ENCODE measurements at regions not wholly inside any gene's neighbourhood (a gene's known extent, or its start where the extent isn't known, plus 50 kb on each side); places are given as distances from the start of the nearest gene placed in this dataset.

DNA sequence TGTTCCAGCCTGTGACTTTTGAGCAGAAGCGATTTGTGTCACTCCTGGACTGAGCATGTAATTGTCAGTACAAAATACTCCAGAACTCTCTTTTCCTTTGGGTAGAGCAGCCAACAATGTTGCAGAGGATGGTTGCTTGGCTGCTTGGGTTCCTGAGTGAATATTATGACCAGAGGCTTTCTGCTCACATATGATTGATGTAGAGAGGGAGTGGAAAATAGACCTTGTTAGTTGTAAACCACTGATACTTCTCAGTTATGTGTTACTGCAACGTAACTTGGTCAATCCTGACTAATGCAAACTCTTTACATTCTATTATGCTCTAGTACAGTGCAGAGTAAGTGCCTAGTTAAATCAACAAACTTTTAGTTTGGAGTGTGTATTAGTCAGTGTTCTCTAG, 322.6 kb upstream of the KCNH8 start:
- Histone ChIP-seq H3K27ac (no peak overlapping the region), H3K4me1 (replicated peaks in 1 of 2) (no peaks in the 10 kb centered on the region), H3K36me3 (replicated peaks in 1 of 2) (no peaks in the 10 kb centered on the region), H3K4me3 (no peak overlapping the region), H3K27me3 (no peaks in the 10 kb centered on the region), H3K9me3 (replicated peaks in 1 of 3) (no peaks in the 10 kb centered on the region)
- no peak for DNase-seq
- 88 to 94% (median 89%) methylated on average over 2 of the region's 2 CpGs for WGBS, 4 donors
- TF ChIP-seq CTCF (IDR thresholded peaks at IDR 0.05) (no peak), POLR2A (IDR thresholded peaks at IDR 0.05) (no peak)
- intact Hi-C loops (cut with DNase I): no loop called here

- no peaks in the 10 kb centered on the region for H3K36me3 ChIP-seq (replicated peaks in 1 of 2)
- WGBS, 4 donors: 70 to 91% (median 81%) methylated on average over 3 of the region's 3 CpGs
- intact Hi-C loops (cut with DNase I): no loop called here
- H3K27ac ChIP-seq: no peak overlapping the region
- H3K27me3 ChIP-seq: no peaks in the 10 kb centered on the region
- H3K4me3 ChIP-seq: no peak overlapping the region
- no peaks in the 10 kb centered on the region for H3K9me3 ChIP-seq (replicated peaks in 1 of 3)
- TF ChIP-seq CTCF (IDR thresholded peaks at IDR 0.05): no peak
- TF ChIP-seq POLR2A (IDR thresholded peaks at IDR 0.05): no peak
- no peaks in the 10 kb centered on the region for H3K4me1 ChIP-seq (replicated peaks in 1 of 2)
- DNase-seq: no peak
Measured at GRCh38 chr3:18813300-18813699, 335.0 kb upstream of the KCNH8 start.

GRCh38 chr3:18812316-18812715, 336.0 kb upstream of the KCNH8 start:
- no peaks in the 10 kb centered on the region for H3K4me1 ChIP-seq (replicated peaks in 1 of 2)
- 49 to 57% (median 53%) methylated on average over 3 of the region's 3 CpGs for WGBS, 4 donors
- intact Hi-C loops (cut with DNase I): no loop called here
- no peaks in the 10 kb centered on the region for H3K36me3 ChIP-seq (replicated peaks in 1 of 2)
- DNase-seq: peak in 3 of 7 donors; percentile 9 to 16 (median 10)
- no peak for TF ChIP-seq CTCF (IDR thresholded peaks at IDR 0.05)
- TF ChIP-seq POLR2A (IDR thresholded peaks at IDR 0.05): no peak
- no peak overlapping the region for H3K27ac ChIP-seq
- no peak overlapping the region for H3K4me3 ChIP-seq
- H3K9me3 ChIP-seq (replicated peaks in 1 of 3): no peaks in the 10 kb centered on the region
- no peaks in the 10 kb centered on the region for H3K27me3 ChIP-seq

- Histone ChIP-seq H3K4me1 (replicated peaks in 1 of 2) (no peaks in the 10 kb centered on the region), H3K9me3 (replicated peaks in 1 of 3) (no peaks in the 10 kb centered on the region), H3K27me3 (no peaks in the 10 kb centered on the region), H3K36me3 (replicated peaks in 1 of 2) (no peaks in the 10 kb centered on the region), H3K4me3 (no peak overlapping the region), H3K27ac (no peak overlapping the region)
- no peak for TF ChIP-seq CTCF (IDR thresholded peaks at IDR 0.05)
- no peak for TF ChIP-seq POLR2A (IDR thresholded peaks at IDR 0.05)
- DNase-seq: no peak
- intact Hi-C loops (cut with DNase I): no loop called here
- 65 to 80% (median 71%) methylated on average over 1 of the region's 1 CpG for WGBS, 4 donors
Measured at GRCh38 chr3:18810306-18810661, 338.0 kb upstream of the KCNH8 start.

Data from adrenal gland (tissue), 9 donors.